ENCODE measurements at regions not wholly inside any gene's neighbourhood (a gene's known extent, or its start where the extent isn't known, plus 50 kb on each side); places are given as distances from the start of the nearest gene placed in this dataset.

DNA sequence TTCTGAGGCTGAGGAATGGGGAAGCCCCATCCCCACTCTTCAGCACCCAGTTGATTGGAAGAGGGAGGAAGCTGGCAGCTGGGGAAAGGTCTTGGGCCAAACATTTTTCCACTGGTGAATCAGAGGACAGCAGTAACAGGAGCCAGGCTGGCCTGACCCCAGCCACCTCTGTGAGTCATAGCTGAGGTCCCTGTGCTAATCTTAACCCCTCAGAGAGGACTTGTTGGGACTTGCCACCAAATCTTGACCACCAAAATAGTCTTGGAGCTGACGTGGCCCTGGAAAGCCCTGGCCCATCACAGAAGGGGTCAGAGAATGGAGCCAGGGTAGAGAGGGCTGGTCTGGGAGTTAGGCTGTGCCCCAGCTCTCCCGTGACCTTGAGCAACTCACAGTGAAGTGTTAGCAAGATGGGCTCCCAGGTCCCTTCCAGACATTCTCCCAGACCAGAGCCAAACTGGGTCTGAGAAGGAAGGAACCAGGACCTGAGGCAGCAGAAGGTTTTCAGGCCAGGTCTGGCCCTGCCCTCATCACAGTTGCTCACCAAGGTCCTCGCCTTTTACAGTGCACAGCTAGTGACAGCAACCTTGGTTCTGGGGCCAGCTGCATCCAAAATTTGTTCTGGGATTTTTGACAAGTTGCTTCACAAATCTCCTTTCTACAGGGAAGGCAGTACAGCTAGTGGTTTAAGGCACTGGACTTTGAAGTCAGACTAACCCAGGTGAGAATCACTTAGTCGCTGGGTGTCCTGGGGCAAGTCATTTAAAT lies 266.6 kb downstream of the CYP26B1 start:
- TF ChIP-seq POLR2A (IDR thresholded peaks at IDR 0.05) = no peak
- TF ChIP-seq, protein P1, sequence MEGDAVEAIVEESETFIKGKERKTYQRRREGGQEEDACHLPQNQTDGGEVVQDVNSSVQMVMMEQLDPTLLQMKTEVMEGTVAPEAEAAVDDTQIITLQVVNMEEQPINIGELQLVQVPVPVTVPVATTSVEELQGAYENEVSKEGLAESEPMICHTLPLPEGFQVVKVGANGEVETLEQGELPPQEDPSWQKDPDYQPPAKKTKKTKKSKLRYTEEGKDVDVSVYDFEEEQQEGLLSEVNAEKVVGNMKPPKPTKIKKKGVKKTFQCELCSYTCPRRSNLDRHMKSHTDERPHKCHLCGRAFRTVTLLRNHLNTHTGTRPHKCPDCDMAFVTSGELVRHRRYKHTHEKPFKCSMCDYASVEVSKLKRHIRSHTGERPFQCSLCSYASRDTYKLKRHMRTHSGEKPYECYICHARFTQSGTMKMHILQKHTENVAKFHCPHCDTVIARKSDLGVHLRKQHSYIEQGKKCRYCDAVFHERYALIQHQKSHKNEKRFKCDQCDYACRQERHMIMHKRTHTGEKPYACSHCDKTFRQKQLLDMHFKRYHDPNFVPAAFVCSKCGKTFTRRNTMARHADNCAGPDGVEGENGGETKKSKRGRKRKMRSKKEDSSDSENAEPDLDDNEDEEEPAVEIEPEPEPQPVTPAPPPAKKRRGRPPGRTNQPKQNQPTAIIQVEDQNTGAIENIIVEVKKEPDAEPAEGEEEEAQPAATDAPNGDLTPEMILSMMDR (IDR thresholded peaks at IDR 0.05) = no peak
